GM23338 (cell line): ENCODE measurements at regions not wholly inside any gene's neighbourhood (a gene's known extent, or its start where the extent isn't known, plus 50 kb on each side); places are given as distances from the start of the nearest gene placed in this dataset.

Experiments
- CREB1 ChIP-seq: fragments of 250-450 bp; sonication (Bioruptor Pico); IDR thresholded peaks from 2 replicates; pipeline ENCODE4 v1.5.0; 2020; ENCODE audit warnings: low read depth, mild to moderate bottlenecking, moderate library complexity
- EZH2 ChIP-seq: fragments of 200-600 bp; sonication (generic); IDR thresholded peaks from one replicate; pipeline ENCODE4 v1.8.0; 2017; ENCODE audit warnings: antibody characterized with exemption, mild to moderate bottlenecking, low read depth; ENCODE audit not compliant: unreplicated experiment
- EZH2phosphoT487 ChIP-seq: fragments of 200-600 bp; sonication (generic); IDR thresholded peaks from one replicate; pipeline ENCODE4 v1.8.1; 2018; ENCODE audit warnings: antibody characterized with exemption; ENCODE audit not compliant: unreplicated experiment
- JUNB ChIP-seq: IDR thresholded peaks from one replicate; pipeline ENCODE4 v1.6.1; 2016; ENCODE audit warnings: antibody characterized with exemption; ENCODE audit not compliant: unreplicated experiment
- POLR2AphosphoS5 ChIP-seq: IDR thresholded peaks from 2 replicates; pipeline ENCODE4 v1.6.1; 2016; ENCODE audit warnings: antibody characterized with exemption, low read depth
- STAT1 ChIP-seq: IDR thresholded peaks from one replicate; pipeline ENCODE4 v1.6.1; 2016; ENCODE audit warnings: antibody characterized with exemption; ENCODE audit not compliant: unreplicated experiment
- ZNF114 ChIP-seq: fragments of 250-450 bp; sonication (Bioruptor Pico); IDR thresholded peaks from 2 replicates; pipeline ENCODE4 v1.5.0; 2020; ENCODE audit warnings: mild to moderate bottlenecking, moderate library complexity
- TF ChIP-seq, protein P1 (sequence below), 2 experiments: fragments of 200-600 bp in 1 of 2; sonication (generic) in 1 of 2; conservative IDR thresholded peaks; 2 replicates each; pipeline versions ENCODE4 v1.5.1 to v1.6.1; 2016 to 2017; ENCODE audit warnings: antibody characterized with exemption in 2 of 2, low read depth in 2 of 2, mild to moderate bottlenecking in 2 of 2, moderate library complexity in 1 of 2
- TF ChIP-seq, protein P2 (sequence below): IDR thresholded peaks from one replicate; pipeline ENCODE4 v1.6.1; 2018; ENCODE audit warnings: antibody characterized with exemption; ENCODE audit not compliant: unreplicated experiment

GRCh38 chr7:26916779-26917320 lies 52.5 kb upstream of the SKAP2 start:
- TF ChIP-seq, protein P1, sequence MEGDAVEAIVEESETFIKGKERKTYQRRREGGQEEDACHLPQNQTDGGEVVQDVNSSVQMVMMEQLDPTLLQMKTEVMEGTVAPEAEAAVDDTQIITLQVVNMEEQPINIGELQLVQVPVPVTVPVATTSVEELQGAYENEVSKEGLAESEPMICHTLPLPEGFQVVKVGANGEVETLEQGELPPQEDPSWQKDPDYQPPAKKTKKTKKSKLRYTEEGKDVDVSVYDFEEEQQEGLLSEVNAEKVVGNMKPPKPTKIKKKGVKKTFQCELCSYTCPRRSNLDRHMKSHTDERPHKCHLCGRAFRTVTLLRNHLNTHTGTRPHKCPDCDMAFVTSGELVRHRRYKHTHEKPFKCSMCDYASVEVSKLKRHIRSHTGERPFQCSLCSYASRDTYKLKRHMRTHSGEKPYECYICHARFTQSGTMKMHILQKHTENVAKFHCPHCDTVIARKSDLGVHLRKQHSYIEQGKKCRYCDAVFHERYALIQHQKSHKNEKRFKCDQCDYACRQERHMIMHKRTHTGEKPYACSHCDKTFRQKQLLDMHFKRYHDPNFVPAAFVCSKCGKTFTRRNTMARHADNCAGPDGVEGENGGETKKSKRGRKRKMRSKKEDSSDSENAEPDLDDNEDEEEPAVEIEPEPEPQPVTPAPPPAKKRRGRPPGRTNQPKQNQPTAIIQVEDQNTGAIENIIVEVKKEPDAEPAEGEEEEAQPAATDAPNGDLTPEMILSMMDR (conservative IDR thresholded peaks at IDR 0.05; ENCODE audit: low read depth in 2 of 2) = no peak
- no peak for TF ChIP-seq POLR2AphosphoS5
- TF ChIP-seq CREB1 (CRISPR knock-in tag) = no peak
- no peak for TF ChIP-seq JUNB
- no peak for TF ChIP-seq EZH2phosphoT487
- no peak for TF ChIP-seq ZNF114 (CRISPR knock-in tag)
- TF ChIP-seq, protein P2, sequence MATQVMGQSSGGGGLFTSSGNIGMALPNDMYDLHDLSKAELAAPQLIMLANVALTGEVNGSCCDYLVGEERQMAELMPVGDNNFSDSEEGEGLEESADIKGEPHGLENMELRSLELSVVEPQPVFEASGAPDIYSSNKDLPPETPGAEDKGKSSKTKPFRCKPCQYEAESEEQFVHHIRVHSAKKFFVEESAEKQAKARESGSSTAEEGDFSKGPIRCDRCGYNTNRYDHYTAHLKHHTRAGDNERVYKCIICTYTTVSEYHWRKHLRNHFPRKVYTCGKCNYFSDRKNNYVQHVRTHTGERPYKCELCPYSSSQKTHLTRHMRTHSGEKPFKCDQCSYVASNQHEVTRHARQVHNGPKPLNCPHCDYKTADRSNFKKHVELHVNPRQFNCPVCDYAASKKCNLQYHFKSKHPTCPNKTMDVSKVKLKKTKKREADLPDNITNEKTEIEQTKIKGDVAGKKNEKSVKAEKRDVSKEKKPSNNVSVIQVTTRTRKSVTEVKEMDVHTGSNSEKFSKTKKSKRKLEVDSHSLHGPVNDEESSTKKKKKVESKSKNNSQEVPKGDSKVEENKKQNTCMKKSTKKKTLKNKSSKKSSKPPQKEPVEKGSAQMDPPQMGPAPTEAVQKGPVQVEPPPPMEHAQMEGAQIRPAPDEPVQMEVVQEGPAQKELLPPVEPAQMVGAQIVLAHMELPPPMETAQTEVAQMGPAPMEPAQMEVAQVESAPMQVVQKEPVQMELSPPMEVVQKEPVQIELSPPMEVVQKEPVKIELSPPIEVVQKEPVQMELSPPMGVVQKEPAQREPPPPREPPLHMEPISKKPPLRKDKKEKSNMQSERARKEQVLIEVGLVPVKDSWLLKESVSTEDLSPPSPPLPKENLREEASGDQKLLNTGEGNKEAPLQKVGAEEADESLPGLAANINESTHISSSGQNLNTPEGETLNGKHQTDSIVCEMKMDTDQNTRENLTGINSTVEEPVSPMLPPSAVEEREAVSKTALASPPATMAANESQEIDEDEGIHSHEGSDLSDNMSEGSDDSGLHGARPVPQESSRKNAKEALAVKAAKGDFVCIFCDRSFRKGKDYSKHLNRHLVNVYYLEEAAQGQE = no peak
- no peak for TF ChIP-seq EZH2
- no peak for TF ChIP-seq STAT1
